ENCODE measurements at regions not wholly inside any gene's neighbourhood (a gene's known extent, or its start where the extent isn't known, plus 50 kb on each side); places are given as distances from the start of the nearest gene placed in this dataset.

- Histone ChIP-seq H3K27me3 (no peaks in the 10 kb centered on the region), H3K9me3 (no peaks in the 10 kb centered on the region), H3K36me3 (no peaks in the 10 kb centered on the region), H3K27ac (no peak overlapping the region), H3K4me1 (peaks cover 0 to 9% (median 0%) of the 10 kb centered on the region in 12 donors), H3K4me3 (no peak overlapping the region)
- intact Hi-C loops (cut with DNase I): no loop called here
- 78 to 83% (median 79%) methylated on average over 3 of the region's 3 CpGs for WGBS, 4 donors
- TF ChIP-seq, protein P1, sequence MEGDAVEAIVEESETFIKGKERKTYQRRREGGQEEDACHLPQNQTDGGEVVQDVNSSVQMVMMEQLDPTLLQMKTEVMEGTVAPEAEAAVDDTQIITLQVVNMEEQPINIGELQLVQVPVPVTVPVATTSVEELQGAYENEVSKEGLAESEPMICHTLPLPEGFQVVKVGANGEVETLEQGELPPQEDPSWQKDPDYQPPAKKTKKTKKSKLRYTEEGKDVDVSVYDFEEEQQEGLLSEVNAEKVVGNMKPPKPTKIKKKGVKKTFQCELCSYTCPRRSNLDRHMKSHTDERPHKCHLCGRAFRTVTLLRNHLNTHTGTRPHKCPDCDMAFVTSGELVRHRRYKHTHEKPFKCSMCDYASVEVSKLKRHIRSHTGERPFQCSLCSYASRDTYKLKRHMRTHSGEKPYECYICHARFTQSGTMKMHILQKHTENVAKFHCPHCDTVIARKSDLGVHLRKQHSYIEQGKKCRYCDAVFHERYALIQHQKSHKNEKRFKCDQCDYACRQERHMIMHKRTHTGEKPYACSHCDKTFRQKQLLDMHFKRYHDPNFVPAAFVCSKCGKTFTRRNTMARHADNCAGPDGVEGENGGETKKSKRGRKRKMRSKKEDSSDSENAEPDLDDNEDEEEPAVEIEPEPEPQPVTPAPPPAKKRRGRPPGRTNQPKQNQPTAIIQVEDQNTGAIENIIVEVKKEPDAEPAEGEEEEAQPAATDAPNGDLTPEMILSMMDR (IDR thresholded peaks at IDR 0.05): no peak
- no peak for TF ChIP-seq POLR2A (IDR thresholded peaks at IDR 0.05)
- DNase-seq (no peak), ATAC-seq (no peak)
These were observed 1290.6 kb upstream of the CDH8 start for GRCh38 chr16:63326736-63327339.

DNA sequence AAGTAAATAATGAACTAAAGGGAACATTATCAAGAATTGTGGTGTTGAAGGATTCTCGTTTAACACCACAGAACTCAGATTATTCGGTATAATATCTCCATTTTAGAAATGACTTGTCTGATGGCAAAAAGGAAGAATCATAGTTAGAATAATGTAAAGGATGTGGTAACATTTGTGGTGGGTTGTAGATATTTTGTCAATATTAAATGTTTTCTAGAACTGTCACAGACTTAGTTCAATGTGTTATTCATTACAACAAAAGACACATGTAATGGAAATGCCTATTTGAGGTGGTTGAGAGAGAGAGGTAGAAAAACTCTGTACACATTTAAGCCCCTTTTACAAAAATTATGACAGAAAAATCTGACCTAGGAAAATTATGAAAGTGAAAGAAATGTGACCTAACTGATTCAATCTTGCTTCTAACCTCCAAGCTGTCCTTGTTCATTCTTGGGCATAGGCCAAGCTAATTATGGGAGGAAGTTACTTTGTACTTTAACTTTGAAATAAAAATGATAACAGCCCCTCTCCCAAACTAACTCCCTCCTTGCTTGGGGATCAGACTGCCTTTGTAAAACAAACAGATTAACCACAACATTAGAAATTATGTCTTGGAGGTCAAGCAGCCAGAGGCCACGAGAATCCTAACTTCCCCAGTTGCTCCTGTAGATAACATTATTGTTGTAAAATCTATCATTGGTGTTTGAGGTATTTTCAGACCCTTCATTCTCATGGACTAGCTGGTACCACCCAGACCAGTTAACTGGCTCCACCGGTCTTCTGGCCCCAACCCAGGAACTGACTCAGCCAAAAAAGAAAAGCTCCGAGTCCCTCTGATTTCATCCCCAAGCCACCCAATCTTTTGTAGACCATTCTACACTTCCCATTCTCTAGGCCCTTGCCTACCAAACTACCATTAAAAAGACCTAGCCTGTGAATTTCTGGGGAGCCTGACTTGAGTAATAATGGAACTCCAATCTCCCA lies 1287.8 kb upstream of the CDH8 start:
- H3K4me1 ChIP-seq: peaks cover 0 to 3% (median 0%) of the 10 kb centered on the region in 12 donors
- no peaks in the 10 kb centered on the region for H3K36me3 ChIP-seq
- intact Hi-C loops (cut with DNase I): no loop called here
- TF ChIP-seq, protein P1 (IDR thresholded peaks at IDR 0.05): no peak
- no peak for TF ChIP-seq POLR2A (IDR thresholded peaks at IDR 0.05)
- H3K4me3 ChIP-seq: no peak overlapping the region
- H3K27ac ChIP-seq: no peak overlapping the region
- ATAC-seq (peak in 1 of 4 donors; percentile 39), DNase-seq (no peak)
- WGBS, 4 donors: 56 to 68% (median 61%) methylated on average over 5 of the region's 5 CpGs
- H3K27me3 ChIP-seq: no peaks in the 10 kb centered on the region
- H3K9me3 ChIP-seq: no peaks in the 10 kb centered on the region

DNA sequence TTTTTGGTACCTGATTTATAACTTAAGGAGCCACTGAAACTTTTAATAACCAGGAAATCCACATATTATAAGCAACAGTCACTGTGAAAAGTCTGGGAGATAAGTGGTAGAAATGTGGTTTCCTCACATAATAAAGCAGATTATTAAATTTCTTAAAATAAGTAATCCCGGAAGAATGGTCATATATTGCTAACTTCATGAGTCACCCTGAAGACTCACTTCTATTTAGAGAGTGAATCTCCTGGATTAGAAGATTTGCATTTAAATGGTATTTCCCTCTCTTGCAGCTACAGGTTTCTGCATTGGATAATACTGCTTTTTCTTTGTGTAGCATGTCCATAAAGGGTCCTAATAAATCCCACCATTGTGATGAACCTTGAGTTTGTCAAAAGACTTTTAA lies 1286.8 kb upstream of the CDH8 start:
- TF ChIP-seq, protein P1 (IDR thresholded peaks at IDR 0.05): no peak
- no peak for DNase-seq
- Histone ChIP-seq H3K9me3 (no peaks in the 10 kb centered on the region), H3K4me3 (no peak overlapping the region), H3K27ac (no peak overlapping the region), H3K27me3 (no peaks in the 10 kb centered on the region), H3K36me3 (no peaks in the 10 kb centered on the region), H3K4me1 (peaks cover 0 to 3% (median 0%) of the 10 kb centered on the region in 12 donors)
- intact Hi-C loops (cut with DNase I): no loop called here
- no peak for ATAC-seq
- 71 to 87% (median 78%) methylated on average over 1 of the region's 1 CpG for WGBS, 4 donors

DNA sequence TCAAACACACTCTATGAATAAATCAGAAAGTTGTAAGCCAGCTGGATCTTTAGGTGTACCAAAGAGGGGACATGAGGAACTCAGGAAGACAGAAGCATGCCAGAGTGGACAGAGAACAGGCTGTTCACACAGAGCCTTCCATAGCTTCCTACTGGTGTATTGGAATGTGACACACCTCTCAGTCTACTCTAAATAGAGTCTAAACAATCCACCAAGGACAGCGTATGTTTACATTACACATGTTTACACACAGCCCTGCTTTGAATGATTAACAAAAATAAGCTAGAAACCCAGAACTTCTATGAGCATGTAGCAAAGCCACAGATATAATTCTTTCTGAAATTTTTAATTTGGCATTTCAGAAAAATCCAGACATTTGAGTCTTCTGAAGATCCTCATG lies 1279.0 kb upstream of the CDH8 start:
- intact Hi-C loops (cut with DNase I): no loop called here
- Histone ChIP-seq H3K36me3 (no peaks in the 10 kb centered on the region), H3K9me3 (no peaks in the 10 kb centered on the region), H3K4me1 (peaks cover 0 to 7% (median 0%) of the 10 kb centered on the region in 12 donors), H3K4me3 (no peak overlapping the region), H3K27ac (no peak overlapping the region), H3K27me3 (no peaks in the 10 kb centered on the region)
- ATAC-seq (peak in 2 of 4 donors; percentile 36 to 39), DNase-seq (no peak)
- no peak for TF ChIP-seq POLR2A (IDR thresholded peaks at IDR 0.05)
- TF ChIP-seq, protein P1 (IDR thresholded peaks at IDR 0.05): no peak
- WGBS, 4 donors: 45 to 76% (median 62%) methylated on average over 1 of the region's 1 CpG
